ENCODE measurements at regions not wholly inside any gene's neighbourhood (a gene's known extent, or its start where the extent isn't known, plus 50 kb on each side); places are given as distances from the start of the nearest gene placed in this dataset.

- no peak for DNase-seq (ENCODE audit: low read depth, low spot score)
- Histone ChIP-seq H3K4me1 (ENCODE audit: control insufficient read depth, insufficient read depth, low read length) (no peaks in the 10 kb centered on the region), H3K4me3 (ENCODE audit: low read length) (no peak overlapping the region), H3K36me3 (ENCODE audit: control insufficient read depth, insufficient read depth, low read length) (no peaks in the 10 kb centered on the region), H3K27ac (ENCODE audit: low read length) (no peak overlapping the region), H3K27me3 (ENCODE audit: control insufficient read depth, insufficient read depth, low read length) (no peaks in the 10 kb centered on the region), H3K9me3 (ENCODE audit: control insufficient read depth, insufficient read depth, low read length) (no peaks in the 10 kb centered on the region)
- no CpG with 5 or more reads among the region's 5 CpGs for WGBS (ENCODE audit: insufficient coverage, insufficient read length)
Observed at GRCh38 chr2:223366566-223366965, 235.6 kb downstream of the SCG2 start.

- no CpG with 5 or more reads among the region's 2 CpGs for WGBS (ENCODE audit: insufficient coverage, insufficient read length)
- no peak for DNase-seq (ENCODE audit: low read depth, low spot score)
- no peaks in the 10 kb centered on the region for H3K36me3 ChIP-seq (ENCODE audit: control insufficient read depth, insufficient read depth, low read length)
- no peak overlapping the region for H3K27ac ChIP-seq (ENCODE audit: low read length)
- no peak overlapping the region for H3K4me3 ChIP-seq (ENCODE audit: low read length)
- H3K9me3 ChIP-seq (ENCODE audit: control insufficient read depth, insufficient read depth, low read length): no peaks in the 10 kb centered on the region
- H3K27me3 ChIP-seq (ENCODE audit: control insufficient read depth, insufficient read depth, low read length): no peaks in the 10 kb centered on the region
- no peaks in the 10 kb centered on the region for H3K4me1 ChIP-seq (ENCODE audit: control insufficient read depth, insufficient read depth, low read length)
Observed at GRCh38 chr2:223368481-223368880, 233.7 kb downstream of the SCG2 start.

GRCh38 chr2:223369889-223370288 lies 232.3 kb downstream of the SCG2 start:
- no peaks in the 10 kb centered on the region for H3K9me3 ChIP-seq (ENCODE audit: control insufficient read depth, insufficient read depth, low read length)
- H3K27me3 ChIP-seq (ENCODE audit: control insufficient read depth, insufficient read depth, low read length): no peaks in the 10 kb centered on the region
- no CpG with 5 or more reads among the region's 3 CpGs for WGBS (ENCODE audit: insufficient coverage, insufficient read length)
- no peaks in the 10 kb centered on the region for H3K36me3 ChIP-seq (ENCODE audit: control insufficient read depth, insufficient read depth, low read length)
- no peak overlapping the region for H3K4me3 ChIP-seq (ENCODE audit: low read length)
- H3K27ac ChIP-seq (ENCODE audit: low read length): no peak overlapping the region
- no peaks in the 10 kb centered on the region for H3K4me1 ChIP-seq (ENCODE audit: control insufficient read depth, insufficient read depth, low read length)
- DNase-seq (ENCODE audit: low read depth, low spot score): no peak

GRCh38 chr2:223383315-223383714 lies 218.8 kb downstream of the SCG2 start:
- Histone ChIP-seq H3K27me3 (ENCODE audit: control insufficient read depth, insufficient read depth, low read length) (no peaks in the 10 kb centered on the region), H3K4me3 (ENCODE audit: low read length) (no peak overlapping the region), H3K36me3 (ENCODE audit: control insufficient read depth, insufficient read depth, low read length) (no peaks in the 10 kb centered on the region), H3K9me3 (ENCODE audit: control insufficient read depth, insufficient read depth, low read length) (no peaks in the 10 kb centered on the region), H3K27ac (ENCODE audit: low read length) (no peak overlapping the region), H3K4me1 (ENCODE audit: control insufficient read depth, insufficient read depth, low read length) (no peaks in the 10 kb centered on the region)
- no CpG with 5 or more reads among the region's 1 CpG for WGBS (ENCODE audit: insufficient coverage, insufficient read length)
- no peak for DNase-seq (ENCODE audit: low read depth, low spot score)

- Histone ChIP-seq H3K36me3 (ENCODE audit: control insufficient read depth, insufficient read depth, low read length) (no peaks in the 10 kb centered on the region), H3K4me3 (ENCODE audit: low read length) (no peak overlapping the region), H3K27me3 (ENCODE audit: control insufficient read depth, insufficient read depth, low read length) (no peaks in the 10 kb centered on the region), H3K9me3 (ENCODE audit: control insufficient read depth, insufficient read depth, low read length) (no peaks in the 10 kb centered on the region), H3K27ac (ENCODE audit: low read length) (no peak overlapping the region), H3K4me1 (ENCODE audit: control insufficient read depth, insufficient read depth, low read length) (no peaks in the 10 kb centered on the region)
- no peak for DNase-seq (ENCODE audit: low read depth, low spot score)
Observed at GRCh38 chr2:223386189-223386588, 216.0 kb downstream of the SCG2 start.

GRCh38 chr2:223386984-223387383 lies 215.2 kb downstream of the SCG2 start:
- Histone ChIP-seq H3K9me3 (ENCODE audit: control insufficient read depth, insufficient read depth, low read length) (no peaks in the 10 kb centered on the region), H3K36me3 (ENCODE audit: control insufficient read depth, insufficient read depth, low read length) (no peaks in the 10 kb centered on the region), H3K4me3 (ENCODE audit: low read length) (no peak overlapping the region), H3K27me3 (ENCODE audit: control insufficient read depth, insufficient read depth, low read length) (no peaks in the 10 kb centered on the region), H3K4me1 (ENCODE audit: control insufficient read depth, insufficient read depth, low read length) (no peaks in the 10 kb centered on the region), H3K27ac (ENCODE audit: low read length) (no peak overlapping the region)
- WGBS (ENCODE audit: insufficient coverage, insufficient read length): no CpG with 5 or more reads among the region's 4 CpGs
- no peak for DNase-seq (ENCODE audit: low read depth, low spot score)

GRCh38 chr2:223389624-223390023 lies 212.5 kb downstream of the SCG2 start:
- WGBS (ENCODE audit: insufficient coverage, insufficient read length): no CpG with 5 or more reads among the region's 5 CpGs

GRCh38 chr2:223396993-223397392 lies 205.2 kb downstream of the SCG2 start:
- H3K36me3 ChIP-seq (ENCODE audit: control insufficient read depth, insufficient read depth, low read length): no peaks in the 10 kb centered on the region
- WGBS (ENCODE audit: insufficient coverage, insufficient read length): no CpG with 5 or more reads among the region's 2 CpGs
- H3K9me3 ChIP-seq (ENCODE audit: control insufficient read depth, insufficient read depth, low read length): no peaks in the 10 kb centered on the region
- DNase-seq (ENCODE audit: low read depth, low spot score): no peak
- no peak overlapping the region for H3K27ac ChIP-seq (ENCODE audit: low read length)
- H3K4me3 ChIP-seq (ENCODE audit: low read length): no peak overlapping the region
- H3K27me3 ChIP-seq (ENCODE audit: control insufficient read depth, insufficient read depth, low read length): no peaks in the 10 kb centered on the region
- no peaks in the 10 kb centered on the region for H3K4me1 ChIP-seq (ENCODE audit: control insufficient read depth, insufficient read depth, low read length)

More at GRCh38 chr2:223389624-223390023, 212.5 kb downstream of the SCG2 start:
- H3K4me1 ChIP-seq (ENCODE audit: control insufficient read depth, insufficient read depth, low read length): no peaks in the 10 kb centered on the region
- H3K27ac ChIP-seq (ENCODE audit: low read length): no peak overlapping the region
- H3K27me3 ChIP-seq (ENCODE audit: control insufficient read depth, insufficient read depth, low read length): no peaks in the 10 kb centered on the region
- H3K9me3 ChIP-seq (ENCODE audit: control insufficient read depth, insufficient read depth, low read length): no peaks in the 10 kb centered on the region
- no peak for DNase-seq (ENCODE audit: low read depth, low spot score)
- no peaks in the 10 kb centered on the region for H3K36me3 ChIP-seq (ENCODE audit: control insufficient read depth, insufficient read depth, low read length)
- no peak overlapping the region for H3K4me3 ChIP-seq (ENCODE audit: low read length)

- H3K36me3 ChIP-seq (ENCODE audit: control insufficient read depth, insufficient read depth, low read length): no peaks in the 10 kb centered on the region
- no peak overlapping the region for H3K4me3 ChIP-seq (ENCODE audit: low read length)
- H3K27ac ChIP-seq (ENCODE audit: low read length): no peak overlapping the region
- DNase-seq (ENCODE audit: low read depth, low spot score): no peak
- H3K9me3 ChIP-seq (ENCODE audit: control insufficient read depth, insufficient read depth, low read length): no peaks in the 10 kb centered on the region
- no peaks in the 10 kb centered on the region for H3K27me3 ChIP-seq (ENCODE audit: control insufficient read depth, insufficient read depth, low read length)
- no peaks in the 10 kb centered on the region for H3K4me1 ChIP-seq (ENCODE audit: control insufficient read depth, insufficient read depth, low read length)
- WGBS (ENCODE audit: insufficient coverage, insufficient read length): 100% methylated on average over 1 of the region's 3 CpGs
Observed at GRCh38 chr2:223399357-223399957, 202.7 kb downstream of the SCG2 start.

- H3K36me3 ChIP-seq (ENCODE audit: control insufficient read depth, insufficient read depth, low read length): no peaks in the 10 kb centered on the region
- no peaks in the 10 kb centered on the region for H3K4me1 ChIP-seq (ENCODE audit: control insufficient read depth, insufficient read depth, low read length)
- H3K9me3 ChIP-seq (ENCODE audit: control insufficient read depth, insufficient read depth, low read length): no peaks in the 10 kb centered on the region
- WGBS (ENCODE audit: insufficient coverage, insufficient read length): no CpG with 5 or more reads among the region's 1 CpG
- H3K4me3 ChIP-seq (ENCODE audit: low read length): no peak overlapping the region
- no peak for DNase-seq (ENCODE audit: low read depth, low spot score)
- H3K27me3 ChIP-seq (ENCODE audit: control insufficient read depth, insufficient read depth, low read length): no peaks in the 10 kb centered on the region
- no peak overlapping the region for H3K27ac ChIP-seq (ENCODE audit: low read length)
Observed at GRCh38 chr2:223404616-223405015, 197.5 kb downstream of the SCG2 start.

- Histone ChIP-seq H3K4me1 (ENCODE audit: control insufficient read depth, insufficient read depth, low read length) (no peaks in the 10 kb centered on the region), H3K4me3 (ENCODE audit: low read length) (no peak overlapping the region), H3K36me3 (ENCODE audit: control insufficient read depth, insufficient read depth, low read length) (no peaks in the 10 kb centered on the region), H3K27ac (ENCODE audit: low read length) (no peak overlapping the region), H3K27me3 (ENCODE audit: control insufficient read depth, insufficient read depth, low read length) (no peaks in the 10 kb centered on the region), H3K9me3 (ENCODE audit: control insufficient read depth, insufficient read depth, low read length) (no peaks in the 10 kb centered on the region)
- no CpG with 5 or more reads among the region's 2 CpGs for WGBS (ENCODE audit: insufficient coverage, insufficient read length)
- no peak for DNase-seq (ENCODE audit: low read depth, low spot score)
Observed at GRCh38 chr2:223414646-223415045, 187.5 kb downstream of the SCG2 start.

Measured in iPS DF 6.9 (cell line).